ENCODE measurements at regions not wholly inside any gene's neighbourhood (a gene's known extent, or its start where the extent isn't known, plus 50 kb on each side); places are given as distances from the start of the nearest gene placed in this dataset.

DNA sequence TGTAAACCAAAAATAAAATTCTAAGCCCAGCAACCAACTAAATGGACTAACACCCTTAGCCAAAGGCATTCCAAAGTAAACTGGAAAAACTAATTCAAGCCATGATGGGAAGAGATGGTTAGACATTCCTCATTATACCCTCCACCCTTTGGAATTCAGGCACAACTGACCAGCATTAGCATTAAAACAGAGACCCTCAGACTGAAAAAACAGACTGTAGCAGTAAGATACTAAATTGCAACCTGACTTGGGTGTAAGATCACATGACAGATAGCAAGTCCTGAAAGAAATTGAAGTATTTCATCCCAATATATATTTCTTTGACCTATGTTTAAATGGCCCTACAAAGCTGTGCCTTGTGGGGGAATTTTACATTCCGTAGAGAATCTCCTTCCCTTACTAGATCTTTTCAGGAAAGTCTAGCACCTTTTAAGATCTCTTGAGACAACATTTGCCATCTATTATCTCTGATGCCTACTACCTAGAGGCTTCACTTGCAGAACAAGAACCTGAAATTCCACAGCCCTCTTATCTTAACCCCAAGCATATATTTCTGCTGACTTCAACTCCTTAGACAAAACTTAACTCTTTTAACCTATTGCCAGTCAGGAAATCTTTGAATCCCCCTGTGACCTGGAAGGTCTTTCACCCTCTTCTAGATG is 750.2 kb upstream of the IGFBP3 start:
- TF ChIP-seq, protein P1, sequence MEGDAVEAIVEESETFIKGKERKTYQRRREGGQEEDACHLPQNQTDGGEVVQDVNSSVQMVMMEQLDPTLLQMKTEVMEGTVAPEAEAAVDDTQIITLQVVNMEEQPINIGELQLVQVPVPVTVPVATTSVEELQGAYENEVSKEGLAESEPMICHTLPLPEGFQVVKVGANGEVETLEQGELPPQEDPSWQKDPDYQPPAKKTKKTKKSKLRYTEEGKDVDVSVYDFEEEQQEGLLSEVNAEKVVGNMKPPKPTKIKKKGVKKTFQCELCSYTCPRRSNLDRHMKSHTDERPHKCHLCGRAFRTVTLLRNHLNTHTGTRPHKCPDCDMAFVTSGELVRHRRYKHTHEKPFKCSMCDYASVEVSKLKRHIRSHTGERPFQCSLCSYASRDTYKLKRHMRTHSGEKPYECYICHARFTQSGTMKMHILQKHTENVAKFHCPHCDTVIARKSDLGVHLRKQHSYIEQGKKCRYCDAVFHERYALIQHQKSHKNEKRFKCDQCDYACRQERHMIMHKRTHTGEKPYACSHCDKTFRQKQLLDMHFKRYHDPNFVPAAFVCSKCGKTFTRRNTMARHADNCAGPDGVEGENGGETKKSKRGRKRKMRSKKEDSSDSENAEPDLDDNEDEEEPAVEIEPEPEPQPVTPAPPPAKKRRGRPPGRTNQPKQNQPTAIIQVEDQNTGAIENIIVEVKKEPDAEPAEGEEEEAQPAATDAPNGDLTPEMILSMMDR (IDR thresholded peaks at IDR 0.05; ENCODE audit: low read depth, low read length) = no peak
- TF ChIP-seq POLR2A (IDR thresholded peaks at IDR 0.05; ENCODE audit: extremely low read depth, insufficient read length) = no peak
- TF ChIP-seq, protein P2, sequence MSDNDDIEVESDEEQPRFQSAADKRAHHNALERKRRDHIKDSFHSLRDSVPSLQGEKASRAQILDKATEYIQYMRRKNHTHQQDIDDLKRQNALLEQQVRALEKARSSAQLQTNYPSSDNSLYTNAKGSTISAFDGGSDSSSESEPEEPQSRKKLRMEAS (IDR thresholded peaks at IDR 0.05; ENCODE audit: low read depth, low read length) = no peak
